ENCODE measurements at regions not wholly inside any gene's neighbourhood (a gene's known extent, or its start where the extent isn't known, plus 50 kb on each side); places are given as distances from the start of the nearest gene placed in this dataset.
"Not testable (repeated sequence)": the region's sequence is repeated elsewhere in the genome, so short reads cannot be mapped to it uniquely, and the experiment has no call there.

GRCh38 chr18:55735199-55735855 lies 147.3 kb upstream of the TCF4 start:
- H3K9me3 ChIP-seq = no peaks in the 10 kb centered on the region
- TF ChIP-seq EP300 (IDR thresholded peaks at IDR 0.05) (no peak), POLR2AphosphoS5 (IDR thresholded peaks at IDR 0.05) (no peak), CTCF (IDR thresholded peaks at IDR 0.05) (no peak), POLR2A (IDR thresholded peaks at IDR 0.05) (no peak)
- H3K4me3 ChIP-seq = no peak overlapping the region
- no peak for DNase-seq
- H3K27me3 ChIP-seq = no peaks in the 10 kb centered on the region
- H3K27ac ChIP-seq = no peak overlapping the region
- 51 to 74% methylated on average over 3 of the region's 3 CpGs for WGBS, 2 donors
- H3K36me3 ChIP-seq = no peaks in the 10 kb centered on the region
- intact Hi-C loops (cut with DNase I) = no loop called here
- no peaks in the 10 kb centered on the region for H3K4me1 ChIP-seq

- TF ChIP-seq EP300 (IDR thresholded peaks at IDR 0.05) (no peak), POLR2A (IDR thresholded peaks at IDR 0.05) (no peak), POLR2AphosphoS5 (IDR thresholded peaks at IDR 0.05) (no peak), CTCF (IDR thresholded peaks at IDR 0.05) (no peak)
- Histone ChIP-seq H3K4me1 (no peaks in the 10 kb centered on the region), H3K36me3 (no peaks in the 10 kb centered on the region), H3K4me3 (no peak overlapping the region), H3K27ac (no peak overlapping the region), H3K27me3 (no peaks in the 10 kb centered on the region), H3K9me3 (no peaks in the 10 kb centered on the region)
- WGBS, 2 donors = 72 to 91% methylated on average over 2 of the region's 2 CpGs
- intact Hi-C loops (cut with DNase I) = no loop called here
- no peak for DNase-seq
These were observed 144.5 kb upstream of the TCF4 start for GRCh38 chr18:55732227-55733106.

- no peak overlapping the region for H3K4me3 ChIP-seq
- intact Hi-C loops (cut with DNase I) = no loop called here
- WGBS, 2 donors = 66 to 75% methylated on average over 4 of the region's 4 CpGs
- TF ChIP-seq CTCF (IDR thresholded peaks at IDR 0.05) = no peak
- no peak for TF ChIP-seq EP300 (IDR thresholded peaks at IDR 0.05)
- no peak for TF ChIP-seq POLR2A (IDR thresholded peaks at IDR 0.05)
- no peak for TF ChIP-seq POLR2AphosphoS5 (IDR thresholded peaks at IDR 0.05)
- H3K27ac ChIP-seq = no peak overlapping the region
- no peaks in the 10 kb centered on the region for H3K27me3 ChIP-seq
- no peak for DNase-seq
- H3K36me3 ChIP-seq = no peaks in the 10 kb centered on the region
- no peaks in the 10 kb centered on the region for H3K4me1 ChIP-seq
- no peaks in the 10 kb centered on the region for H3K9me3 ChIP-seq
These were observed 143.6 kb upstream of the TCF4 start for GRCh38 chr18:55731594-55732042.

GRCh38 chr18:55721006-55721405 lies 133.0 kb upstream of the TCF4 start:
- H3K9me3 ChIP-seq; H3K4me1 ChIP-seq; H3K4me3 ChIP-seq; DNase-seq; H3K36me3 ChIP-seq; intact Hi-C loops (cut with DNase I); H3K27ac ChIP-seq; H3K27me3 ChIP-seq: not testable (repeated sequence)
- 85 to 86% methylated on average over 14 of the region's 21 CpGs for WGBS, 2 donors

- intact Hi-C loops (cut with DNase I) = no loop called here
- H3K36me3 ChIP-seq = no peaks in the 10 kb centered on the region
- H3K27me3 ChIP-seq = no peaks in the 10 kb centered on the region
- no peak overlapping the region for H3K4me3 ChIP-seq
- no peak overlapping the region for H3K27ac ChIP-seq
- no peaks in the 10 kb centered on the region for H3K4me1 ChIP-seq
- peaks cover 0 to 8% (median 6%) of the 10 kb centered on the region in 4 donors for H3K9me3 ChIP-seq
- no peak for TF ChIP-seq EP300 (IDR thresholded peaks at IDR 0.05)
- no peak for TF ChIP-seq POLR2A (IDR thresholded peaks at IDR 0.05)
- no peak for TF ChIP-seq POLR2AphosphoS5 (IDR thresholded peaks at IDR 0.05)
- no peak for TF ChIP-seq CTCF (IDR thresholded peaks at IDR 0.05)
- DNase-seq = no peak
These were observed 125.7 kb upstream of the TCF4 start for GRCh38 chr18:55713707-55714106.

All from sigmoid colon (tissue), 6 donors.